HepG2 (cell line): ENCODE measurements at regions not wholly inside any gene's neighbourhood (a gene's known extent, or its start where the extent isn't known, plus 50 kb on each side); places are given as distances from the start of the nearest gene placed in this dataset.

Experiments
- ATAC-seq: fragments of 200-7000 bp; cut with Tn5 transposase; 3 replicates; pipeline ENCODE4 v1.9.1; 2020; ENCODE audit warnings: mild to moderate bottlenecking, moderate library complexity
- BruUV-seq: library from RNA; stranded (reverse); fragments of 400-500 nt; replicated peaks from 2 replicates; lab custom pipeline; 2021; lab: Mats Ljungman, UMichigan
- CTCF ChIA-PET: fragments of 300-600 bp; formaldehyde crosslinking; extraction: SDS; loops from one replicate; lab custom pipeline; 2021; ENCODE audit warnings: low total read pairs, inconsistent platforms, low intra/inter-chr PET ratio; lab: Yijun Ruan, JAX
- POLR2A ChIA-PET: fragments of 350-600 bp; sonication (Branson Sonifier 250); formaldehyde crosslinking; loops from one replicate; lab custom pipeline; 2020; ENCODE audit warnings: antibody characterized with exemption, inconsistent platforms; lab: Yijun Ruan, JAX
- DNase-seq: peaks from one replicate; pipeline ENCODE4 v3.0.0-alpha.2; 2015; ENCODE audit warnings: low spot score
- FAIRE-seq: peaks from 3 replicates; lab custom pipeline; 2011; peaks lifted over from hg19 to GRCh38; lab: Jason Lieb, UNC
- H2AFZ ChIP-seq: one replicate; pipeline ENCODE4 v1.6.1; 2011; ENCODE audit warnings: low read length, inconsistent platforms
- H3K27ac ChIP-seq: fragments of 300-600 bp; 3 replicates; pipeline ENCODE4 v1.8.0; 2011; ENCODE audit warnings: mixed run types, mild to moderate bottlenecking, mixed read lengths, low read length, inconsistent platforms; ENCODE audit not compliant: insufficient read depth; ENCODE audit errors: extremely low read length
- H3K27me3 ChIP-seq, 2 experiments: fragments of 200-600 bp in 1 of 2; 2 replicates in 1 of 2; 3 replicates in 1 of 2; pipeline versions ENCODE4 v1.6.0 to v1.8.0; 2011; ENCODE audit warnings: low read length in 2 of 2, mild to moderate bottlenecking in 2 of 2, moderate library complexity in 2 of 2, inconsistent platforms in 1 of 2; ENCODE audit not compliant: insufficient read depth in 2 of 2, control insufficient read depth in 1 of 2
- H3K36me3 ChIP-seq, 2 experiments: fragments of 200-600 bp in 1 of 2; replicated peaks in 1 of 2; 2 replicates in 1 of 2; 3 replicates in 1 of 2; pipeline versions ENCODE4 v1.5.1 to v1.8.0; 2011; ENCODE audit warnings: low read length in 2 of 2, inconsistent platforms in 1 of 2; ENCODE audit not compliant: insufficient read depth in 2 of 2, control insufficient read depth in 1 of 2
- H3K4me1 ChIP-seq: 2 replicates; pipeline ENCODE4 v1.5.1; 2012; ENCODE audit warnings: low read length, inconsistent platforms; ENCODE audit not compliant: insufficient read depth
- H3K4me2 ChIP-seq: 2 replicates; pipeline ENCODE4 v1.6.0; 2011; ENCODE audit warnings: low read depth, low read length, inconsistent platforms
- H3K4me3 ChIP-seq, 3 experiments: fragments of 200-600 bp in 1 of 3; sonication (generic), shearing (Covaris generic) in 1 of 3; replicated peaks in 1 of 3; 2 replicates each; pipeline ENCODE4 v1.5.1; 2011 to 2016; ENCODE audit warnings: low read length in 3 of 3, inconsistent platforms in 2 of 3, low read depth in 2 of 3, mild to moderate bottlenecking in 2 of 3, control low read depth in 1 of 3, mixed read lengths in 1 of 3; ENCODE audit not compliant: insufficient read depth in 1 of 3
- H3K79me2 ChIP-seq: one replicate; pipeline ENCODE4 v1.6.1; 2011; ENCODE audit warnings: low read length, inconsistent platforms; ENCODE audit not compliant: insufficient read depth
- H3K9ac ChIP-seq: 2 replicates; pipeline ENCODE4 v1.6.0; 2011; ENCODE audit warnings: mild to moderate bottlenecking, low read depth, low read length, inconsistent platforms; ENCODE audit not compliant: insufficient read depth
- H3K9me3 ChIP-seq: 2 replicates; pipeline ENCODE4 v1.5.1; 2012; ENCODE audit warnings: mild to moderate bottlenecking, low read length
- H4K20me1 ChIP-seq: 2 replicates; pipeline ENCODE4 v1.6.0; 2011; ENCODE audit warnings: inconsistent platforms, mild to moderate bottlenecking, low read length, moderate library complexity; ENCODE audit not compliant: insufficient read depth
- CEBPB ChIP-seq: IDR thresholded peaks from 2 replicates; pipeline ENCODE4 v1.6.1; 2011; ENCODE audit warnings: low read depth, low read length, improper control_type of control experiment, borderline replicate concordance
- FOXA1 ChIP-seq, 2 experiments: fragments of 450-650 bp in 1 of 2; sonication (generic) in 1 of 2; formaldehyde crosslinking in 1 of 2; IDR thresholded peaks; 2 replicates each; pipeline versions ENCODE4 v1.4.0 to v1.6.1; 2016 to 2020; ENCODE audit warnings: missing genetic modification reagents in 1 of 2
- THAP8 ChIP-seq: sonication (generic); formaldehyde crosslinking; IDR thresholded peaks from 2 replicates; pipeline ENCODE4 v1.5.1; 2020; ENCODE audit warnings: missing genetic modification reagents, mild to moderate bottlenecking, borderline replicate concordance
- ZNF10 ChIP-seq: sonication (generic); formaldehyde crosslinking; IDR thresholded peaks from 2 replicates; pipeline ENCODE4 v1.4.0; 2020; ENCODE audit warnings: mild to moderate bottlenecking, low read depth, missing genetic modification reagents, borderline replicate concordance
- ZNF33A ChIP-seq: sonication (generic); formaldehyde crosslinking; IDR thresholded peaks from 2 replicates; pipeline ENCODE4 v1.5.1; 2020; ENCODE audit warnings: missing genetic modification reagents, mild to moderate bottlenecking, moderate library complexity, borderline replicate concordance
- ZNF460 ChIP-seq: sonication (generic); formaldehyde crosslinking; IDR thresholded peaks from 2 replicates; pipeline ENCODE4 v1.5.1; 2020; ENCODE audit warnings: missing genetic modification reagents, mild to moderate bottlenecking, borderline replicate concordance
- ZNF543 ChIP-seq: sonication (generic); formaldehyde crosslinking; IDR thresholded peaks from 2 replicates; pipeline ENCODE4 v1.4.0; 2020; ENCODE audit warnings: mild to moderate bottlenecking, missing genetic modification reagents
- ZNF724P ChIP-seq: sonication (generic); formaldehyde crosslinking; IDR thresholded peaks from 2 replicates; pipeline ENCODE4 v1.8.0; 2022; ENCODE audit warnings: missing genetic modification reagents, borderline replicate concordance
- ZNF83 ChIP-seq: sonication (generic); formaldehyde crosslinking; IDR thresholded peaks from 2 replicates; pipeline ENCODE4 v1.4.0; 2020; ENCODE audit warnings: missing genetic modification reagents, mild to moderate bottlenecking, borderline replicate concordance
- ZSCAN20 ChIP-seq: sonication (generic); formaldehyde crosslinking; IDR thresholded peaks from 2 replicates; pipeline ENCODE4 v1.4.0; 2020; ENCODE audit warnings: missing genetic modification reagents, mild to moderate bottlenecking, borderline replicate concordance
- WGBS: methylation state at CpG from one replicate; pipeline ENCODE4 v1.1.6; 2017; ENCODE audit warnings: low lambda C conversion rate; 5-methylcytosine and 5-hydroxymethylcytosine counted together
- in situ Hi-C: cut with HindIII; loops from 2 replicates; pipeline ENCODE4 v1.10.0; 2017; ENCODE audit warnings: low pct_unique_long_range_greater_than_20kb; ENCODE audit not compliant: extremely low pct_ligation_motif_present
- intact Hi-C: fragments of 100-400 bp; cut with micrococcal nuclease; formaldehyde crosslinking; loops from one replicate; pipeline ENCODE4 v1.10.0; 2022; ENCODE audit not compliant: unreplicated experiment

GRCh38 chr18:34981487-34981886, 59.7 kb upstream of the MAPRE2 start:
- CTCF ChIA-PET: no interaction called here
- FAIRE-seq (no peak), DNase-seq (no peak), ATAC-seq (no peak)
- Histone ChIP-seq H3K27me3 (no peaks in the 10 kb centered on the region; a peak in 1 of 5 replicates), H3K9me3 (no peaks in the 10 kb centered on the region), H3K79me2 (peaks cover 13% of the 10 kb centered on the region), H3K4me1 (peaks cover 28% of the 10 kb centered on the region), H3K27ac (no peak overlapping the region), H4K20me1 (no peaks in the 10 kb centered on the region), H3K4me3 (no peak overlapping the region), H3K9ac (no peak overlapping the region), H2AFZ (no peak overlapping the region), H3K4me2 (no peak overlapping the region), H3K36me3 (no peaks in the 10 kb centered on the region)
- no peak for TF ChIP-seq ZNF33A
- TF ChIP-seq CEBPB: peak; percentile 6; the same call in 1 of the 2 replicates
- TF ChIP-seq ZNF543 (CRISPR knock-in tag): no peak
- TF ChIP-seq ZNF83 (CRISPR knock-in tag): no peak
- TF ChIP-seq ZSCAN20: no peak
- no peak for TF ChIP-seq THAP8
- TF ChIP-seq FOXA1 (IDR thresholded peaks at IDR 0.05): no peak
- TF ChIP-seq FOXA1 (CRISPR knock-in tag; IDR thresholded peaks at IDR 0.05): no peak
- no peak for TF ChIP-seq ZNF10 (CRISPR knock-in tag)
- intact Hi-C loops (no loop called here), in situ Hi-C loops (no loop called here)
- 85% methylated on average over 2 of the region's 2 CpGs for WGBS
- BruUV-seq: no TSS peak
- POLR2A ChIA-PET: no interaction called here

- Histone ChIP-seq H4K20me1 (no peaks in the 10 kb centered on the region), H2AFZ (no peak overlapping the region), H3K9me3 (no peaks in the 10 kb centered on the region)
- TF ChIP-seq ZNF460 (CRISPR knock-in tag) (no peak), ZNF724P (CRISPR knock-in tag) (no peak)
- TF ChIP-seq, all 625 proteins: peak for 0
- DNase-seq (no peak), FAIRE-seq (no peak), ATAC-seq (no peak)
- H3K4me1 ChIP-seq: peaks cover 11% of the 10 kb centered on the region
- in situ Hi-C loops: no loop called here
- no peak overlapping the region for H3K27ac ChIP-seq
- BruUV-seq: no TSS peak
- no peaks in the 10 kb centered on the region for H3K27me3 ChIP-seq
- H3K4me3 ChIP-seq: no peak overlapping the region
- peaks cover 5% of the 10 kb centered on the region for H3K79me2 ChIP-seq
- no peaks in the 10 kb centered on the region for H3K36me3 ChIP-seq
- CTCF ChIA-PET: no interaction called here
- no peak overlapping the region for H3K9ac ChIP-seq
- intact Hi-C loops: no loop called here
- H3K4me2 ChIP-seq: no peak overlapping the region
- POLR2A ChIA-PET: no interaction called here
- 96% methylated on average over 2 of the region's 2 CpGs for WGBS
Measured at GRCh38 chr18:34985963-34986362, 55.2 kb upstream of the MAPRE2 start.
